ENCODE measurements at regions not wholly inside any gene's neighbourhood (a gene's known extent, or its start where the extent isn't known, plus 50 kb on each side); places are given as distances from the start of the nearest gene placed in this dataset.

DNA sequence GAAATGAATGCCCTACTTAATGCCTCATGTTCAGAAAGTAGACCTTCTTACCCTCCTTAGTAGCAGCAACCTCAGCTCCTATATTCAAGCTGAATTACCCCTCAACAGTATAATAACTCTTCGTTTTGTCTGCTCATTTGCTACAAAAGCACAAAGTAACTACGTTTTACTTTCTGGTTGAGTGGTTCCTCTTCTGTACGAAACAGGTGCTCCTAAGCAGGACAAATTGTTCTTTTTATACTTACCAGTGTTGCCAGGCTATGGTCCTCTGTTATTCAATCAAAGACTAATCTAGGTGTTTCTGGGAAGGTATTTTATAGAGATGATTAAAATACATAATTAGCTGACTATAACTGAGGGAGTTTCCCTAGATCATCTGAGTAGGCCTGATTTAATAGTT, 484.2 kb upstream of the ADAMTS5 start:
- Mint-ChIP-seq H3K9me3 (peaks cover 9% of the 10 kb centered on the region), H3K4me3 (no peak overlapping the region), H3K4me1 (no peaks in the 10 kb centered on the region), H3K27me3 (no peaks in the 10 kb centered on the region), H3K27ac (no peak overlapping the region), H3K36me3 (no peaks in the 10 kb centered on the region)
- ATAC-seq, result no peak

DNA sequence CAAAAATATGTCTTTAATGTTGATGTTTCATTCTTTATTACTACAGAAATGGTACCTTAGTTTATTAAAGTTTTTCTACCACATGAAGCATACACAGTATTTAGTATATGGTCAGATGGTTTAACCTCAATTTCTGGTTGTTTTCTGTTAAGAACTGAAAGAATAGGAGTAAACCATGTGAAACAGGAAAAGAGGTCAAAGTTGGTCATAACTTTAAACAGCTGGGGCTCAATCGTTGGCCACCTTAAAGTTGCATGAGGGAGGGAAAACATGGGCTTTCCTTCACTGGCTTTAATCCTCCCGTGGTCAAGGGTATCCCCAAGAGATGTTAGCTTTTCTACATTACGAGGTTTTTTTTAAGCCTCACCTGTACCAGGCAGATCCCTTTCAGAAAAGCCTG, 483.3 kb upstream of the ADAMTS5 start:
- Mint-ChIP-seq H3K27ac (no peak overlapping the region), H3K4me3 (no peak overlapping the region), H3K4me1 (no peaks in the 10 kb centered on the region), H3K9me3 (peaks cover 4% of the 10 kb centered on the region), H3K36me3 (no peaks in the 10 kb centered on the region), H3K27me3 (no peaks in the 10 kb centered on the region)
- ATAC-seq, result no peak

DNA sequence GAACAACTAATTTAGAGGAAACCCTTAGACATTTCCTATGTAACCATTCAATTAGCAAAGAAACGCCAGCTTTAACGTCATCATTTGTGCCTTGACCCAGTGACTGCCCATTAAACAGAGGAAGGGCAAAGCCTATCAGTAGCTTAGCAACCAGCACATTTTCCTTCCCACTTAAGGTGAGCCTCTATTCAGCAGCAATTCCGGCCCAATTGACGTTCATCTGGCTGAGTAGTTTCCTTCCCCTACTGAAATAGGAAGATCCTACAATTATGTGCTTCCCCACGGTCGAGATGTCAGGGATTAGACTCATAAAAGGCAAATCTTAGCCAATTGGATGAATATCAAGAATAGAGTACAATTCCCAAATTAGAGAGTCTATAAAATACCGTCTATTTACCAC, 482.1 kb upstream of the ADAMTS5 start:
- Mint-ChIP-seq H3K36me3 (no peaks in the 10 kb centered on the region), H3K27ac (no peak overlapping the region), H3K27me3 (no peaks in the 10 kb centered on the region), H3K4me1 (no peaks in the 10 kb centered on the region), H3K4me3 (no peak overlapping the region), H3K9me3 (peaks cover 4% of the 10 kb centered on the region)
- no peak for ATAC-seq

DNA sequence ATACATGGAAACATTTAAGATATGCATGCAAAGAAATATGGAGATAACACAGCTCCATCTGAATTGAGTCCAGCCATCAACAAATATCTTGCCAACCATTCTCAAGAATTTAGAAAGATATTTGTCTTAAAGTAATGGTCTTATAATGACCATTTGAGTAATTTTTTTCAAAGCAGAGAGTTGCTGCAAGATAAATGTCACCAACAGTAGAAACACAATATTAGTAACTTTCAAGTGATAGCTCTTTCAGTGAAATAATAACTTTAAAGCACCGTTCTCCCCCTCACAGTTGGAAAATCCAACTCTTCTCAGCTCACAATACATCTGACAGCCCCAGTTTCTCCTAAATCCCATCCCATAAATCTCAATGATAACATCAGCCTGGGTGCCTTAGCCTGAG, 481.0 kb upstream of the ADAMTS5 start:
- H3K36me3 Mint-ChIP-seq, result no peaks in the 10 kb centered on the region
- no peaks in the 10 kb centered on the region for H3K4me1 Mint-ChIP-seq
- peaks cover 8% of the 10 kb centered on the region for H3K9me3 Mint-ChIP-seq
- H3K27me3 Mint-ChIP-seq, result no peaks in the 10 kb centered on the region
- H3K27ac Mint-ChIP-seq, result no peak overlapping the region
- H3K4me3 Mint-ChIP-seq, result no peak overlapping the region
- no peak for ATAC-seq

DNA sequence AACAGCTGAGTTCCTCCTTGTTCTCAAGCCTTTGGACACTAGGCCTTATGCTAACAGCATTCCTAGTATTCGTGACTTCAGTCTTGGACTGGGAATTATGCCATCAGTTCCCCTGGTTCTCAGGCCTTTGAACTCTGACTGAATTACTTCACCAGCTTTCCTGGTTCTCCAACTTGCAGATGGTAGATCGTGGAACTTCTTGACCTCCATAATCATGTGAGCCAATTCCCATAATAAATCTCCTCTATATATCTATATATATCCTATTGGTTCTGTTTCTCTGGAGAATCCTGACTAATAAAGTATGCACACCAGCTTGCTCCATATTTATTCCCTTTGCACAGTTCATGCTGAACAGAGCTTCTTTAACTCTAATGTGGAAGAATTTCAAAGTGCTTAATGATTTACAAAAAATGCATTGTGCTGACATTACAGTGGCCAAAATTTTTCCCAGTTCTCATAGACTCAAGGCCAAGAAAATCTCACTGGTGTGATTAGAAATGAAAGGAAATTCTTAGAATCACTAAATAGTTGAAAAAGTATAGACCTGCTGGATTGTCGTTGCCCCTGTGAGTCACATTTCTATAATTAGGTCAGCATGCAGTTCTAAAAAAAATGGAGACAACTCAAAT, 462.9 kb upstream of the ADAMTS5 start:
- H3K4me3 Mint-ChIP-seq, result no peak overlapping the region
- H3K36me3 Mint-ChIP-seq, result no peaks in the 10 kb centered on the region
- peaks cover 5% of the 10 kb centered on the region for H3K9me3 Mint-ChIP-seq
- ATAC-seq, result no peak
- no peaks in the 10 kb centered on the region for H3K4me1 Mint-ChIP-seq
- H3K27me3 Mint-ChIP-seq, result no peaks in the 10 kb centered on the region
- H3K27ac Mint-ChIP-seq, result no peak overlapping the region

DNA sequence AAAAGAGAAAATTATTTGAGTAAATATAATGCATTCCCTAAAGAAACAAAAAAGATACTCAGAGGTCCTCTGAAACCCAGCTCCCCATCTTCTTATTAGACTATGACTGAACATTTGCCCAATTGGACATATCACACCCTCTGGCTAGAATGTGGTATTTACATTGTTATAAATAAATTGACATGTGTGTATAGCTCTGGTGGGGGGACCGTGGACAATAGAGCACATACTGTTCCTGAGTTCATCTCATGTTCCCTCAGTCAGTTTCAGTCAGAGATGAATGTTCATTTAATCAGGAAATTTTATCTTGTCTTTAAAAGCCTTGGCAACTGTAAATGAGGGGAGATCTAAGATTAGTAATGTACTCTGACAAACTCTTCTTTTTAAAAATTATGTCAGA, 459.3 kb upstream of the ADAMTS5 start:
- H3K4me1 Mint-ChIP-seq, result no peaks in the 10 kb centered on the region
- H3K36me3 Mint-ChIP-seq, result no peaks in the 10 kb centered on the region
- H3K27ac Mint-ChIP-seq, result no peak overlapping the region
- no peak for ATAC-seq
- peaks cover 3% of the 10 kb centered on the region for H3K9me3 Mint-ChIP-seq
- no peaks in the 10 kb centered on the region for H3K27me3 Mint-ChIP-seq
- H3K4me3 Mint-ChIP-seq, result no peak overlapping the region

DNA sequence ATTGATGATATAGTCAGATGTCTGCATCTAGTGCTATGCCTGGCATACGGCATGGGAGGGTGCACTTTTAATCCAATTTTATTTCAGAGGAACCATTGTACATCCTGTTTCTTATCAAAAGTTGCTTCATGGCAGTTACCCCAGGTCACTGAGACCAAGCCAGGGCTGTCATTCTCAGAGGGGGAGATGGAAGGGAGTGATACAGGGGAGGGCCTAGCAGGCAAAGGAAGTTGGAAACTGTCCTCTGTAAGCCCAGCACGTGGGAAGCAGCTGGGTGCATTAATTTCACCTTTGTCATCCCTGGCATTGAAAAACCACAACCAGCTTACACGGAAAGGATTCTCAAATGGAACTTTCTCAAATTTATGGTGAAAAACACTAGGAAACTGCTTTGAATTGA, 458.7 kb upstream of the ADAMTS5 start:
- peaks cover 3% of the 10 kb centered on the region for H3K9me3 Mint-ChIP-seq
- no peak overlapping the region for H3K4me3 Mint-ChIP-seq
- no peak for ATAC-seq
- H3K4me1 Mint-ChIP-seq, result no peaks in the 10 kb centered on the region
- H3K36me3 Mint-ChIP-seq, result no peaks in the 10 kb centered on the region
- H3K27me3 Mint-ChIP-seq, result no peaks in the 10 kb centered on the region
- no peak overlapping the region for H3K27ac Mint-ChIP-seq

DNA sequence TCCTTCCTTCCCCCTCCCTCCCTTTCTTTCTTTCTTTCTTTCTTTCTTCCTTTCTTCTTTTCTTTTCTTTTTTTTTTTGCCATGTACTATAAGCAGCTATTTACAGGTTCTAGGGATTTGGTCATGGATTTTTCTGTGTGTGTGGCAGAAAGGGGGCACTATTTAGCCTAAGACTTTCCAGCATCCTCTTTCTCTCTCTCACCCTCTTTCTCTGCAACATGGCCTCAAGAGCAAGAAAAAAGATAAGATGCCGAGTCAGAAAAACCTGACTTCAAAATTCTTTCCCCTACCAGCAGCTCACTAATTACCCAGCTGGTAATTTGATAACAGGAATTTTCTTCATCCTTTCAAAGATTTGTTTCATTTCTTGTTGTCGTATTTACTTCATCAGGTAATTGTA, 458.3 kb upstream of the ADAMTS5 start:
- Mint-ChIP-seq H3K27me3 (no peaks in the 10 kb centered on the region), H3K4me1 (no peaks in the 10 kb centered on the region), H3K27ac (no peak overlapping the region), H3K36me3 (no peaks in the 10 kb centered on the region), H3K9me3 (peaks cover 3% of the 10 kb centered on the region), H3K4me3 (no peak overlapping the region)
- ATAC-seq, result no peak

DNA sequence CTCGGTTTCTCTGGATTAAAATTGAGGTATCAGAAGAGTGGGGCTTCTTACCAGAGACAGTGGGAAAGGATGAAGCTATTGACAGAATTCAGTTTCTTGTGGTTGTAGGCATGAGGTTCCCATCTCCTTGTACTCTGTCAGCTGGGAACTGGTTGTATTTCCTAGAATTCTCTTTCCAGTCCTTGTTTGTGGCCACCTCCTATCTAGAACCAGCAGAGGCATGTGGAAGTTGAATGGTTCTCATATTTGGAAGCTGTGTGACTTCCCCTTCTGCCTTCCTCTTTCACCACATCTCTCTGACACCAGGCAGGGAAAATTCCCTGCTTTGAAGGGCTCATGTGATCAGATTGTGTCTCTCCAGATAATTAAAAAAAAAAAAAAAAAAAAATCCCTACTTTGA, 457.7 kb upstream of the ADAMTS5 start:
- no peak overlapping the region for H3K4me3 Mint-ChIP-seq
- H3K36me3 Mint-ChIP-seq, result no peaks in the 10 kb centered on the region
- H3K27me3 Mint-ChIP-seq, result no peaks in the 10 kb centered on the region
- no peak overlapping the region for H3K27ac Mint-ChIP-seq
- peaks cover 3% of the 10 kb centered on the region for H3K9me3 Mint-ChIP-seq
- no peak for ATAC-seq
- H3K4me1 Mint-ChIP-seq, result no peaks in the 10 kb centered on the region

DNA sequence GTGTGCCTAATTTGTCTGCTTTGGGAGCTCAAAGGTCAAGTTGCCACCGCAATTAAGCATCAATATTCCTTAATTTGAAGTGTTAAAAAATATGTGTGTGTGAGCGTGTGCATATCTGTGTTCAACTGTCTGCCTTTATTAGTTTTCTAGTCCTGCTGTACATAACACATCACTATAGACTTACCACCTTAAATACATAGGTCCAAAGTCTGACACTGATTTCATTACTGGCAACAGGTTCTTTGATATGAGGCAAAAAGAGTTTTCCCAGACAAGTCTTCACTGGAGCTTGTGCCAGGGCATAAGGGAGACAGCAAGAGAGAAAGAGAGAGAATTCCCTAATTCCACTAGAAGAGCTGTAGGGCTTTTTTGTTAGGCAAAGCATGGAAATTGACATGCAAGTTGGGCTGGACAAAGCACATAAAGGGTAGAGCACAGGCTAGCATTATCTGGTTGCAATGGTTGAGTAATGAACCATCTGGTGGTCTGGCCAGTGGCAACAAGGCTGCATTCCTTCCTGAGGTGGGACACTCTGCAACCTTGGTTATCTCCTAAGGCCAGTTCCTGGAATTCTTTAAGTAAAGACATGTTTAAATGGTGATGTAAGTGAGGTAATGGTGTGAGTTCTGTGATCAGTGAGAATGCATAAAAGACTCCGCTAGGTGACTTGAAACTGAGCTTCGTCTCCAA, 457.2 kb upstream of the ADAMTS5 start:
- Mint-ChIP-seq H3K4me3 (no peak overlapping the region), H3K36me3 (no peaks in the 10 kb centered on the region), H3K27ac (no peak overlapping the region), H3K4me1 (no peaks in the 10 kb centered on the region), H3K27me3 (no peaks in the 10 kb centered on the region), H3K9me3 (peaks cover 3% of the 10 kb centered on the region)
- no peak for ATAC-seq

DNA sequence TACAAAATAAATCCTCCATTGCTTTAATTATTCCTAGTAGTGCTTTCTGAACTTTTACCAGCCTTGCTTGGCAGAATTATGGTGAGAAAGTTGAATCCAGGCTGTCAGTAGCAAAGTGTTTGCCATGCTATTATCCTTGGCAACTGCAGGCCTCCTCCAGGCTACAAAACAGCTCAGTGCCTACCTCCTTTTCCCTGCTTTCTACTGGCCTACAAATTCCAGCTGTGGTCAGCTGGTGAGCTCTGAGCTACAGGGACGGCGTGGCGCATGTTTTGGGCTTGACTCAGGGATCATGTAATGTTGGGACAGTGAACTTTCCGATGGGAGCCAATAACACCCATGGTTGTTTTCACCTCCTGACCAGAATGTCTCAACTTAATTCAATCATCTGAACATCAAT, 456.1 kb upstream of the ADAMTS5 start:
- H3K36me3 Mint-ChIP-seq, result no peaks in the 10 kb centered on the region
- H3K27ac Mint-ChIP-seq, result no peak overlapping the region
- no peak for ATAC-seq
- H3K27me3 Mint-ChIP-seq, result no peaks in the 10 kb centered on the region
- H3K9me3 Mint-ChIP-seq, result peaks cover 3% of the 10 kb centered on the region
- no peaks in the 10 kb centered on the region for H3K4me1 Mint-ChIP-seq
- H3K4me3 Mint-ChIP-seq, result no peak overlapping the region

DNA sequence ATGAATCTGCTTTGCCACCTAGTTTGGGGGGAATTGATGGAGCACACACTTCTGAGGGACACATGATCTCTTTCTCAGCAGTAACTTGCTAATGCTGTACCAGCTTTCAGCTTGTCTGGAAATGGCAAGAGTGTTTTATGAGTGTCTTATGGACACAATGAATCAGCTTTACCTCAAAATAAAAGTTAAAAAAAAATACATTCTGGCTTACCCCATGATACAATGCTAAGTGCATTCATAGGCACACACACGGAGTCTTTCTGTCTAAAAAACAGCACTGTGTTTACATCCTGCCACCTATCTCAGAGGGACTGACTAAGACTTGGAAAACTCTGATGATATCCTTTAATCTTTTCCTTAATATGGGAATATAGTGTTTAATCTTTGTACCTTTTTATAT, 455.5 kb upstream of the ADAMTS5 start:
- ATAC-seq, result no peak
- H3K4me3 Mint-ChIP-seq, result no peak overlapping the region
- no peaks in the 10 kb centered on the region for H3K36me3 Mint-ChIP-seq
- no peaks in the 10 kb centered on the region for H3K27me3 Mint-ChIP-seq
- no peaks in the 10 kb centered on the region for H3K4me1 Mint-ChIP-seq
- H3K9me3 Mint-ChIP-seq, result peaks cover 3% of the 10 kb centered on the region
- no peak overlapping the region for H3K27ac Mint-ChIP-seq

DNA sequence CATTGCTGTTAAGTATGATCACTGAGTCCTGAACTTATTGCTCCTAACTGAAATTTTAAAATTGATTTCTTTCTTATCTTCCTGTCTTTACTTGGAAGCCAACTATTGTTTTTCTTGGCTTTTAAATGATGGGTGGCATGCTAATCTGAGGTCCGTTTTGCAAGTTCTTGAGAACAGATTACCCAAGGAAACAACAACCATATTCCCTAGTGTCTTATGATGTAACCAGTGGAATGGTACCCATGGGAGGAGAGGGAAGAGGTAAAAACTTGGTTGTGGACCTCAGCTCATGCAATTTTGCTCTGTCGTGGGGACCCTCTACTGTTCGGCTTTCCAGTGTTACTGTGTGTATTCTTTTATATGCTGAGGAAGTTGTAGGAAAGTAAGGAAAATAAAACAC, 454.8 kb upstream of the ADAMTS5 start:
- Mint-ChIP-seq H3K9me3 (peaks cover 3% of the 10 kb centered on the region), H3K4me1 (no peaks in the 10 kb centered on the region), H3K27ac (no peak overlapping the region), H3K36me3 (no peaks in the 10 kb centered on the region), H3K4me3 (no peak overlapping the region), H3K27me3 (no peaks in the 10 kb centered on the region)
- ATAC-seq, result no peak

DNA sequence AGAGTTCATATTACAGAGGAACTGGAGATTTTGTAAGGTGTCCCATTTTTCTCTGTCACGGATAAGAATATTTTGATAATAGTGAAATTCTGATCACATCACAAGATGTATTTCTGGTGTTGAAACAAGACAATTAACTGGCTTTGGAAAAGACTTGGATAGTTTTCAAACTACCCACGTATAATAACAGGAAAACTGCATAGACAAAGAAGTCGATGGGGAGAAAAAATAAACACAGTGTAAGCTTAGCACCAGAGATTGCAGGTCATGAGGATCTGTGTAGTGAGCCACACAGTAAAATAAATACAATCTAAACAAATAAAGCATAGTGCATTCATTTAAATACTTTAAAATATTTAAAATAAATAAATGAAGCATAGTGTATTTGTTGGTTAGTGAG, 452.3 kb upstream of the ADAMTS5 start:
- H3K27ac Mint-ChIP-seq, result no peak overlapping the region
- no peak for ATAC-seq
- H3K4me3 Mint-ChIP-seq, result no peak overlapping the region
- peaks cover 2% of the 10 kb centered on the region for H3K9me3 Mint-ChIP-seq
- H3K27me3 Mint-ChIP-seq, result no peaks in the 10 kb centered on the region
- H3K36me3 Mint-ChIP-seq, result no peaks in the 10 kb centered on the region
- H3K4me1 Mint-ChIP-seq, result no peaks in the 10 kb centered on the region

DNA sequence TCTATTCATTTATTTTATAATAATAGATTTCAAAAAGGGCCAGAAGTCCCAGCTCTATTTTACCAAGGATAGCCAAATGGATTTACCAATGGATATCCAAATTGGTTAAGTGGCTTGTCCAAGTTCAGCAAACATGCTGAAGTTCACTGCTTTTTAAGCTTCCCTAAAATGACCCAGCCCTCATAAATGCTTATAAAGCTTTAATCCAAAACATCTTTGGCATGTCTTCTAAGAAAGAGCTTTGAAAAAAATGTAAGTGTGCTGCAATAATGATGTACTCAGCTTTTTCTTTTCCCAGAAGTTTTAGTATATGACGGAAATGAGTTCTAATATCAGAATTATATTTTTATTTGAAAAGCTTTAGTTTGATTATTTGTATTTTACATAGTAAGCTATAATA, 451.5 kb upstream of the ADAMTS5 start:
- Mint-ChIP-seq H3K27ac (no peak overlapping the region), H3K27me3 (no peaks in the 10 kb centered on the region), H3K9me3 (peaks cover 3% of the 10 kb centered on the region), H3K4me3 (no peak overlapping the region), H3K4me1 (no peaks in the 10 kb centered on the region), H3K36me3 (no peaks in the 10 kb centered on the region)
- no peak for ATAC-seq

DNA sequence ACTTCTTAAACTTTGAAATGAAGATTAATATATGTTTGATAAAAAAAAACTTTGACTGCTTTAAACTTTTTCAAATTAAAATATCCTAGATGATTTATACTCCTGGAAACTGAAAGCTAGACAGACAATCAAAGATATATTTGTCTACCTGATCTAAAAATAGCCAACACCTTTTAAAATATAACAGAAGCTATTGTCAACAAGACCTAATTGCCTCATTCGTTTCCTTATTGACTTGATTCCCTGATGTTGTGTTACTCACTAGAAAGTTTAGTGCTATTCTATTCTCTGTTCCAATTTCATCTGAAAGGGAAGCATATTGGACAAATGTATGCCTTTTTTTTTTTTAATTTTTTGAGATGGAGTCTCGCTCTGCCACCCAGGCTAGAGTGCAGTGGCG, 445.6 kb upstream of the ADAMTS5 start:
- Mint-ChIP-seq H3K4me3 (no peak overlapping the region), H3K36me3 (no peaks in the 10 kb centered on the region), H3K27ac (no peak overlapping the region), H3K9me3 (peaks cover 10% of the 10 kb centered on the region), H3K4me1 (no peaks in the 10 kb centered on the region), H3K27me3 (no peaks in the 10 kb centered on the region)
- ATAC-seq, result no peak
